Thymus (tissue), 11 donors: ENCODE measurements at regions not wholly inside any gene's neighbourhood (a gene's known extent, or its start where the extent isn't known, plus 50 kb on each side); places are given as distances from the start of the nearest gene placed in this dataset.
A peak's percentile ranks its signal among the peaks of the same experiment; 100 is the strongest.

Source experiments
- DNase-seq, 9 donors: peaks; one replicate each; pipeline ENCODE4 v3.0.0-alpha.2; 2013; ENCODE audit warnings: low spot score in 9 of 9, low read depth in 6 of 9, missing footprints in 1 of 9
- H3K27ac ChIP-seq, 2 donors: one replicate each; pipeline ENCODE4 v1.5.1; 2013; ENCODE audit warnings: control low read depth in 1 of 2, low read depth in 1 of 2, low read length in 1 of 2, mild to moderate bottlenecking in 1 of 2, moderate library complexity in 1 of 2
- H3K27me3 ChIP-seq, 2 donors: one replicate each; pipeline ENCODE4 v1.5.1; 2013; ENCODE audit warnings: low read length in 1 of 2; ENCODE audit not compliant: control insufficient read depth in 2 of 2, insufficient read depth in 1 of 2
- H3K36me3 ChIP-seq, 2 donors: one replicate each; pipeline ENCODE4 v1.5.1; 2013; ENCODE audit warnings: low read length in 1 of 2, mild to moderate bottlenecking in 1 of 2, moderate library complexity in 1 of 2; ENCODE audit not compliant: control insufficient read depth in 2 of 2, insufficient read depth in 2 of 2
- H3K4me1 ChIP-seq, 2 donors: one replicate each; pipeline ENCODE4 v1.5.1; 2013; ENCODE audit warnings: low read length in 2 of 2; ENCODE audit not compliant: control insufficient read depth in 2 of 2, insufficient read depth in 2 of 2
- H3K4me3 ChIP-seq, 2 donors: one replicate each; pipeline ENCODE4 v1.5.1; 2013; ENCODE audit warnings: low read length in 2 of 2, control low read depth in 1 of 2, mild to moderate bottlenecking in 1 of 2
- H3K9me3 ChIP-seq, 2 donors: one replicate each; pipeline ENCODE4 v1.5.1; 2013; ENCODE audit warnings: low read length in 1 of 2, mild to moderate bottlenecking in 1 of 2; ENCODE audit not compliant: control insufficient read depth in 2 of 2, insufficient read depth in 1 of 2
- WGBS: extraction: QIAGEN DNeasy Blood & Tissue Kit; methylation state at CpG from one replicate; pipeline ENCODE4 v1.1.7; 2013; 5-methylcytosine and 5-hydroxymethylcytosine counted together
- donor health status: healthy.

- H3K27ac ChIP-seq: no peak overlapping the region
- 94% methylated on average over 1 of the region's 1 CpG for WGBS
- H3K4me3 ChIP-seq: no peak overlapping the region
- DNase-seq: no peak
- no peaks in the 10 kb centered on the region for H3K9me3 ChIP-seq
- H3K36me3 ChIP-seq: no peaks in the 10 kb centered on the region
- no peaks in the 10 kb centered on the region for H3K4me1 ChIP-seq
- no peaks in the 10 kb centered on the region for H3K27me3 ChIP-seq
These were observed 413.9 kb upstream of the MAF start for GRCh38 chr16:80014241-80014939.

DNA sequence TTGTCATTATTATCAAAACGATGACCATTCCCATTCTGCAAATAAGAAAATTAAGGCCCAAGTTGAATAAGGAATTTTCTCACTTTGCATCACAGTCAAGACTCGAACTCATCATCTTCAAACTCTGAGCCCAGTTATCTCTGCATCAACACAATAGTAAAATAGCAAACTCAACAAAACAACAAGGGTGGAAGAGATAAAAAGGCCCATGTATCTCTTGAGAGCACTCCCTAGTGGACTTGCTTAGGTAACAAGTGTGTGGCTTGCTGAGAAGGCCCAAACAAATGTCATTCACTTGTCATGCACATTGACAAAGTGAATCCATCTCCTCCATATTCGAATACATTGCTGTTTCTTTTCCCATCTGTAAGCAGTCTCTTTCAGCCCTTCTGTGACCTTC is 412.0 kb upstream of the MAF start:
- no peaks in the 10 kb centered on the region for H3K36me3 ChIP-seq
- H3K4me1 ChIP-seq: no peaks in the 10 kb centered on the region
- H3K9me3 ChIP-seq: no peaks in the 10 kb centered on the region
- H3K4me3 ChIP-seq: no peak overlapping the region
- H3K27me3 ChIP-seq: no peaks in the 10 kb centered on the region
- 95% methylated on average over 3 of the region's 3 CpGs for WGBS
- no peak for DNase-seq
- no peak overlapping the region for H3K27ac ChIP-seq

DNA sequence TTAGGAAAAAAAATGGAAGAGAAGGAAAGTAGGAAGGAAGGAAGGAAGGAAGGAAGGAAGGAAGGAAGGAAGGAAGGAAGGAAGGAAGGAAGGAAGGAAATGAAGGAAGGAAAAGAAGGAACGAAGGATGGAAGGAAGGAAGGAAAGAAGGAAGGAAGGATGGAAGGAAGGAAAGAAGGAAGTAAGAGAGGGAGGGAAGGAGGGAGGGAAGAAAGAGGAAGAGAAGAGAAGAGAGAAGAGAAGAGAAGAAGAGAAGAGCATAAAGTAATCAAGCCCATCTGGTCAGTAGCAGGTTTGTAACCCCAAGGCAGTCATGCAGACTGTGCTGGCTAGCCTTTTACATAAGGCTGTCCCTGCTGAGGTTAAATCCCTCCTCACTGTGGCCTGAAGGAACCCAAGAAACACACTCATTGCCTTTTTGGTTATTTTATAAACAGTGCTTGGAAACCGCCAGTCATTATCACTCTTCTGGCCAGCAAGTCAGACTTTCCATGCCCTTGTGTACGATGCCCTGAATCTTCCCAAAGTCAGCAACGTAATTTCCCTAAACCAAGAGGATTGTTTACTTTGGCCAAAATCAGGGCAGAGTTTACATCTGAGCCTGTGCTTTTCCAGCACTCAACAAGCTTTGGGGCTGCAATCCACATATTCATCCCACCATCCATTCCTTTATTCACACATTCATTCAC is 409.6 kb upstream of the MAF start:
- H3K4me3 ChIP-seq: no peak overlapping the region
- 71% methylated on average over 4 of the region's 4 CpGs for WGBS
- H3K9me3 ChIP-seq: no peaks in the 10 kb centered on the region
- no peak overlapping the region for H3K27ac ChIP-seq
- peaks cover 0 to 2% of the 10 kb centered on the region in 2 donors for H3K4me1 ChIP-seq
- H3K36me3 ChIP-seq: no peaks in the 10 kb centered on the region
- no peaks in the 10 kb centered on the region for H3K27me3 ChIP-seq
- no peak for DNase-seq

DNA sequence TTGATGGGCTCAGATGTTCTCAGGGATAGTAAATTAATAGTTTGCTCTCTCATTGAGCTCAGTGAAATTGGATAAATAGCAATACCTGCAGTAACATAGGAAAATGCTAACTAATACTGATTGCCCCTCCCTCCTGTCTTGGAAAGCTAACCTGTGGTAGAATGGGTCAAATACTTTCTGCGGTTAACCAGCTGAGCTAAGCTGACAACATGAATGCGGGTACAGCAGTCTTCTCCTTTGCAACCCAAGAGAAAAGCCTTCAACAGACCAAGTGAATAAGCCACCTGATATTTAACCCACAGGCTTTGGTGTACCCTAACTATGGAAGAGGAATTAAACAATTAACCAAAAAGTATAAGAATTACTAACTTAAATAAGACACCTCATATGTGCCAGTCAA is 408.3 kb upstream of the MAF start:
- peaks cover 0 to 2% of the 10 kb centered on the region in 2 donors for H3K4me1 ChIP-seq
- no peaks in the 10 kb centered on the region for H3K36me3 ChIP-seq
- no peak overlapping the region for H3K27ac ChIP-seq
- H3K9me3 ChIP-seq: no peaks in the 10 kb centered on the region
- WGBS: 99% methylated on average over 2 of the region's 2 CpGs
- no peak overlapping the region for H3K4me3 ChIP-seq
- no peak for DNase-seq
- H3K27me3 ChIP-seq: no peaks in the 10 kb centered on the region

DNA sequence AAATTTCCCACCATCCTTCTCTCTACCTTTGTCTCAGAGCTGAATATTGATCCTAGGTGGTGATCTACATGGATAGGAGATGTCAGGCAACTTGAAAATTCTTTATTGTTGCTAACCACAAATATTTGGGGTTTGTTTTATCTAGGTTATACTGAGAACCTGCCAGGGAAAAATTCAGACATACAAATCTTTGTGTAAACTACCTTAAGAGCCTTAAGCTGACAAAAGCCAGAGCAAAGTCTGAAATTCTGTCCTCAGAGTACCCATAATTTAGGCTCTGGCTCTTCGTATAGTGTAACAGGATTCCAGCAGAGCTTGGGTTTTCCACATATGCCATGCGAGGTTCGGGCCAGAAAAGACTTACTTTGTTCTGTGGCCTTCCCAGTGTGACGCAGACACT is 406.7 kb upstream of the MAF start:
- H3K27ac ChIP-seq: no peak overlapping the region

DNA sequence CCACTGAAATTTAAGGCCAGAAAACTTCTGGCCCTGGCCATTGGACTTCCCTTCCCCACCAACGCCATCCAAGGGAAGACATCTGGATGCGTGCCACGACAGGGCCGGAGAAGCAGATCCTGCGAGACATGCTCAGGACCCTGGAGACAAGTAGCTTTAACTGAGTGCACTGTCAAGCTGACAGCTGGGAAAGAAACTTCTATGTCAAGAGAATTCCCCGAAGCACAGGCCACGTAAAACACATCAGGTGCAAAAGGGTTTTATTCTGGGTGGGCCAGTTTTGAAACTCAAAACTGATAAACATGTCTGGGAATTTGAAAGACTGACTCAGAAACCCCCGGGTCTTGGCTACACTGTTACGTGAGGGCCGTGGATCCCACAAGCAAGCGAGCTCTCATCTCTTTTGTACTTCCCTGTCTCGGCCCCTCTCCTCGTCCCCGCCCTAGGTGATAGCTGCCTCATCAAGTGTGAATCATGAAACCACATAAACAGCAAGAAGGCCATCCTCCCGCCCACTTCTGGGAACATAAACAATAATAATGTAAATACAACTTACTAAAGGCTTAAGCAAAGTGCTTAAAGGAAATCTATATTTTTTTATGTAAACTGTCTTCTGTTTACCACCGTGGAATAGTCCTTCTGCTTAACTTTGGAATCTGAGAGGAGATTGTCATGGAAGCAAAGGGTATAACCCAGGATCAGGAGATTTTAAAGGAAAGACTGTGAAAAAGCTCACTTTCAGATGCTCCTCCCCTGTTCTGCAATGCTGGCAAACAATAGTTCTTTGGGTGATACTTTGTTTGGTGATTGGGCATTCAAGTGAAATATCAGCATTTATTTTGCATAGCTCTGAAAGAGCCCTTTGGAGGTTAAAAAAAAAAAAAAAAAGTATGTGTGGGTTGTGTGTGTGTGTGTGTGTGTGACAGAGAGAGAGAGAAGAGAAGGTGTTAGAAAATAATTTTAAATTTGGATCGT is 406.0 kb upstream of the MAF start:
- peak overlapping the region in 1 of 2 donors; percentile 53 for H3K27ac ChIP-seq
- H3K27me3 ChIP-seq: no peaks in the 10 kb centered on the region
- no peak overlapping the region for H3K4me3 ChIP-seq
- no peaks in the 10 kb centered on the region for H3K36me3 ChIP-seq
- H3K9me3 ChIP-seq: no peaks in the 10 kb centered on the region
- H3K4me1 ChIP-seq: peaks cover 0 to 2% of the 10 kb centered on the region in 2 donors
- peak in 2 of 9 donors; percentile 13 to 33 for DNase-seq
- WGBS: 86% methylated on average over 17 of the region's 17 CpGs

More for the DNA sequence above, 406.7 kb upstream of the MAF start:
- H3K4me3 ChIP-seq: no peak overlapping the region
- peaks cover 0 to 2% of the 10 kb centered on the region in 2 donors for H3K4me1 ChIP-seq
- H3K27me3 ChIP-seq: no peaks in the 10 kb centered on the region
- no peaks in the 10 kb centered on the region for H3K36me3 ChIP-seq
- 71% methylated on average over 4 of the region's 4 CpGs for WGBS
- no peaks in the 10 kb centered on the region for H3K9me3 ChIP-seq
- no peak for DNase-seq

DNA sequence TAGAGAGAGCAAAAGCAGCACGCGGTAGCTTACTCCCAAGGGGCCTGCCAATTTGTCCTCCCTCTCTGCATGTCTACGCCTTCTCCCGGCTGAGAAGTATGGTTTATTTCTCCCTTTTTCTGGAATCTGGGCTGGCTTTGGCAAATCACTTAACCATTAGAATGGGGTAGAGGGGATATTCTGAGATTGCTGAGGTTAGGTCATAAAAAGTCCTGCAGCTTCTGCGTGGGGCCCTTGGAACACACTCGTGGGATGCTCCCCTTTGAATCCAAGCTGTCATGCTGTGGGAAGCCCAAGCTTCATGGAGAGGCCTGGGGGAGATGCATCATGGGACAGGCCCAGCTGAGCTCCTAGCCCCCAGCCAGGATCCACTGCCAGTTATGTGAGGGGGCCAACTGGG is 403.6 kb upstream of the MAF start:
- no peak overlapping the region for H3K4me3 ChIP-seq
- DNase-seq: no peak
- no peaks in the 10 kb centered on the region for H3K36me3 ChIP-seq
- 98% methylated on average over 6 of the region's 6 CpGs for WGBS
- H3K27ac ChIP-seq: no peak overlapping the region
- H3K27me3 ChIP-seq: no peaks in the 10 kb centered on the region
- H3K9me3 ChIP-seq: no peaks in the 10 kb centered on the region
- peaks cover 0 to 2% of the 10 kb centered on the region in 2 donors for H3K4me1 ChIP-seq

DNA sequence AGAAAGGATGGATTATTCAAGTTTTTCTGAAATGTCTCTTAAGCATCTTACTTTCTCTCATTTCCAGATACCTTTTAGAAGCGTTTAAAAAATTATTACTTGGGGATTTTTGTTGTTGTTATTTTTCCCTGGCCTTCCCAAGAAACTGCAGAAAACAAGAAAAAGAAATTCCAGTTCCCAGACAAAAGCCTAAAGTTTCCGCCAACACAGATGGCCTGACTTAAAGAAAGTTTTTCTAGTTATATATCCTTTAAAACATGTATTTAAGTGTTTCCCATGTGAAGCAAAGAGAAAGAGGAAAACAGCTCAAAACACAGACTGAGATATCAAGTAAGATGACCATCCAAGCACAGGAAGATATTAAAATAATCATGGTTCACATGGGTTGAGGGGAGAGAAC is 401.7 kb upstream of the MAF start:
- H3K4me3 ChIP-seq: no peak overlapping the region
- no peak overlapping the region for H3K27ac ChIP-seq
- H3K9me3 ChIP-seq: no peaks in the 10 kb centered on the region
- no peaks in the 10 kb centered on the region for H3K36me3 ChIP-seq
- peaks cover 0 to 2% of the 10 kb centered on the region in 2 donors for H3K4me1 ChIP-seq
- H3K27me3 ChIP-seq: no peaks in the 10 kb centered on the region
- WGBS: 99% methylated on average over 2 of the region's 2 CpGs
- no peak for DNase-seq

GRCh38 chr16:79998143-79998542 is 397.6 kb upstream of the MAF start:
- Histone ChIP-seq H3K4me3 (no peak overlapping the region), H3K27ac (no peak overlapping the region), H3K9me3 (no peaks in the 10 kb centered on the region), H3K27me3 (no peaks in the 10 kb centered on the region), H3K4me1 (no peaks in the 10 kb centered on the region), H3K36me3 (no peaks in the 10 kb centered on the region)
- no peak for DNase-seq
- 99% methylated on average over 4 of the region's 4 CpGs for WGBS
